NT2/D1 (cell line): ENCODE measurements at regions not wholly inside any gene's neighbourhood (a gene's known extent, or its start where the extent isn't known, plus 50 kb on each side); places are given as distances from the start of the nearest gene placed in this dataset.

Experiments
- SUZ12 ChIP-seq: IDR thresholded peaks from 2 replicates; pipeline ENCODE4 v1.6.1; 2011; ENCODE audit not compliant: insufficient read length, insufficient read depth; ENCODE audit errors: extremely low read depth
- YY1 ChIP-seq: IDR thresholded peaks from 2 replicates; pipeline ENCODE4 v1.6.1; 2011; ENCODE audit not compliant: insufficient read length, insufficient read depth
- ZNF274 ChIP-seq: IDR thresholded peaks from 2 replicates; pipeline ENCODE4 v1.6.1; 2011; ENCODE audit warnings: mild to moderate bottlenecking, low read depth, low read length

- TF ChIP-seq YY1, result no peak
- no peak for TF ChIP-seq ZNF274
- TF ChIP-seq SUZ12, result no peak
Observed at GRCh38 chr7:33729726-33730125, 175.6 kb upstream of the BMPER start.
